NCI-H526 treated with DMSO at 0.1 percent for 48 hours (cell line): ENCODE measurements at regions not wholly inside any gene's neighbourhood (a gene's known extent, or its start where the extent isn't known, plus 50 kb on each side); places are given as distances from the start of the nearest gene placed in this dataset.
"Not testable (repeated sequence)": the region's sequence is repeated elsewhere in the genome, so short reads cannot be mapped to it uniquely, and the experiment has no call there.

Experiments used
- DNase-seq: peaks from one replicate; lab custom pipeline; 2025; lab: John Stamatoyannopoulos, UW

GRCh38 chr21:15311510-15311909 lies 246.7 kb upstream of the NRIP1 start:
- no peak for DNase-seq

DNA sequence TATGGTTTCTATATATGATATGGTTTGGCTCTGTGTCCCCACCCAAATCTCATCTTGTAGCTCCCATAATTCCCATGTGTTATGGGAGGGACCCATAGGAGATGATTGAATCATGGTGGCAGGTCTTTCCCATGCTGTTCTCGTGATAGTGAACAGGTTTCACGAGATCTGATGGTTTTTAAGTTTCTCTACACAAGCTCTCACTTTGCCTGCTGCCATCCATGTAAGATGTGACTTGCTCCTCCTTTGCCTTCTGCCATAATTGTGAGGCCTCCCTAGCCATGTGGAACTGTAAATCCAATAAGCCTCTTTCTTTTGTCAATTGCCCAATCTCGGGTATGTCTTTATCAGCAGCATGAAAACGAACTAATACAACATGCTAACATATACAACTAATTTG lies 252.2 kb upstream of the NRIP1 start:
- not testable (repeated sequence) for DNase-seq

DNA sequence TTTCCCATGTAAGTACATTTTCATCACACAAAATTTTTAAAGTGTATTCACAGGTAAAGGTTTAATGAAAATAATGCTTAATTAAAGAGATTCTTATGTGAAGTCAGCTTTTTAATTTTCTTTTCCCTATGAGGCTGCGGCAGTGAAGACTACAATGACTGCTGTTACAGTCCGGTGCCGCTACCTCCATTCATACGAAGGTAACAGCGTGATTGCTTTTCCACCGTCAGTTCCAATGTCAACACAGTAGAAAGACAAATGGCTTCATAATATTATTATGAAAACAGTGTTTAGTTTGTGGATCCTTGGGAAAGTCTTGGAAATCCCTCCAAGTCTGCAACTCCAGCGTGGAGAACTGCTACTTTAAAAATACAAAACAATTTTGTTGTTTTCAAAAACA lies 254.9 kb upstream of the NRIP1 start:
- DNase-seq: no peak

DNA sequence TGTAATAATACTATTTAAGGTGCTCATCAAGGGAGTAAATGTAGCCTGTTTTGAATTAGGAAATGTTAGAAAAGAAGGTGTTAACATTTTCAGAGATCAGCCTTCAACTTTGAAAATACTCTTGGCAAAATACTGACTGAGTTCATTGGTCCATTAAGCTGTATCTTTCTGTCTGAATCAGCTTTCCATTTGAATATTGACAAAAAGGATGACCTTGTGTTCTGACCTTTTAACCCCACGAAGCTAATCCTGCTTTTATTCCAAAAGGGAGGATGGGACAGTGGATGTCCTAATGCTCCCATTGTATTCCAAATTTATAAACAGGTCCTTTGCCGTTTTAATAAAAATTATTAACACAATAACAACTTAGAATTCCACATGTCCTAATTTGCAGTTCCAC lies 259.7 kb upstream of the NRIP1 start:
- DNase-seq: no peak

- no peak for DNase-seq
Measured at GRCh38 chr21:15326032-15326867, 261.4 kb upstream of the NRIP1 start.

- no peak for DNase-seq
Measured at GRCh38 chr21:15327637-15328265, 263.0 kb upstream of the NRIP1 start.

- DNase-seq: no peak
Measured at GRCh38 chr21:15329191-15329590, 264.4 kb upstream of the NRIP1 start.

GRCh38 chr21:15330872-15331271 lies 266.1 kb upstream of the NRIP1 start:
- no peak for DNase-seq

DNA sequence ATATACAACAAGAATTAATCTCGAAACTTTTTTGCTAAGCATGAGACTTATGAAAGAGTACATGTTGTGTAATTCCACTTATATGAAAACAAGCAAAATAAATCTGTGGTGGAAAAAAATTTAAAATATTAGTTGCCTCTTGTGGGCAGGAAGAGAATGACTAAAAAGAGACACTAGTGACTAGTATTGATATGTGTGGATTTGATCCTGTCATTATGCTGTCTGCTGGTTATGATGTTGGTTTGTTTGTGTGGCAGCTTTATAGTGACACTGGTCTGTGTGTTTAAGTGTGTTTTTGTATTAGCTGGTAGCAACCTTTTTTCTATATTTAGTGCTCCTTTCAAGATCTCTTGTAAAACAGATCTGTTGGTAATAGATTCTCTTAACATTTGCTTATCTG lies 267.8 kb upstream of the NRIP1 start:
- no peak for DNase-seq

DNA sequence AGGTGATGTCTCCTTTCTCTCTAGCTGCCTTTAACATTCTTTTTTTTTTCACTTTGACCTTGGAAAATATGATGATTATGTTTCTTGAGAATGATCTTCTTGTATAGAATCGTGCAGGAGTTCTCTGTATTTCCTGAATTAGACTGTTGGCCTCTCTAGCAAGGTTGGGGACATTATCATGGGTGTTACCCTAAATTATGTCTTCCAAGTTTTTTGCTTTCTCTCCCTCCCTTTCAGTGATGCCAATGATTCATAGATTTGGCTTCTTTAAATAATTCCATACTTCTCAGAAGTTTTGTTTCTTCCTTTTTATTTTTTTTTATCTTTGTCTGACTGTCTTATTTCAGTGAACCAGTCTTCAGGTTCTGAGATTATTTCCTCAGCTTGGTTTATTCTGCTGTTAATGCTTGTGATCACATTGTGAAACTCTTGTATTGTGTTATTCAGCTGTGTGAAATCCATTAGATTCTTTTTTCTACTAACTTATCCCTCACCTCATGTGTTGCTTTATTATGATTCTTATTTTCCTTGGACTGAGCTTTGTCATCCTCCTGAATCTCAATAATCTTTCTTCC lies 268.4 kb upstream of the NRIP1 start:
- DNase-seq: no peak

DNA sequence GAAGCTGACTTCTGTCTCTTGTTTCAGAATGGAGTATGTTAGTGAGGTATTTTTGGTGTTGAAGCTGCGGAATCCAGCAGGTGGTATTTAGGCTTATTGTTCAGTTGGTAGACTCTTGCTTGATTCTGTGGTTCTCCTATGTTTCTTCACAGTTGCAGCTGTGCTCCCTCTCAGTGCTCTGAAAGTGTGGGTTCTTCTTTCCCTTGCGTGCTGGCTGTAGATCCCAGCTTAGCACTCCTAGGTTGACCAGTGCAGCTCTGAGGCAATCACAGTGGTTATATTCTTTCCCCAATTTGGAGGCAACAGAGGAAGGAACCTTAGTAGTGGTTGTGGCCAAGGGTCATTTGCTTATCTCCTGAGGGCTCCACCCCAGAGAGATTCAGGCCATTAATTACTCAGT lies 269.2 kb upstream of the NRIP1 start:
- no peak for DNase-seq

- no peak for DNase-seq
Measured at GRCh38 chr21:15343066-15343465, 278.3 kb upstream of the NRIP1 start.

GRCh38 chr21:15352009-15352408 lies 287.2 kb upstream of the NRIP1 start:
- DNase-seq: no peak

- DNase-seq: no peak
Measured at GRCh38 chr21:15353546-15353945, 288.7 kb upstream of the NRIP1 start.

- DNase-seq: no peak
Measured at GRCh38 chr21:15354516-15354915, 289.7 kb upstream of the NRIP1 start.

DNA sequence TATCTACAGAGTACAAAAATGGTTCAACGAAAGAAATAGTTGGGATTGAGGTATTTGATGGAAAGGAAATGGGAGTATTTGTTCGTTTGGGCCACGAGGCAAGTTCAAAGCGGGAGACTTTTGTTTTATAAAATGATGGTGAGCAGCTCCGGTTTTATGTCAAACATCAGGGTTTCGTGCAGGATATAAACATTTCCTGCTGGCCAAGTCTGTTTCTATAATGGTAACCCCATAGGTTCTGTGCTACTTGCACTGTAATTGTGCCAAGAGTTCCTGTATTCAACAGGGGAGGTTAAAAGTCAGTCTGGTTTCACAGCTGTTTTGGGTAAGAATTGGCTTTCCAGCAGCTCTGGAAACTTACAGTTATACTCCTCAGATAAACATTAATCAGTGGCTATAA lies 290.3 kb upstream of the NRIP1 start:
- DNase-seq: no peak

DNA sequence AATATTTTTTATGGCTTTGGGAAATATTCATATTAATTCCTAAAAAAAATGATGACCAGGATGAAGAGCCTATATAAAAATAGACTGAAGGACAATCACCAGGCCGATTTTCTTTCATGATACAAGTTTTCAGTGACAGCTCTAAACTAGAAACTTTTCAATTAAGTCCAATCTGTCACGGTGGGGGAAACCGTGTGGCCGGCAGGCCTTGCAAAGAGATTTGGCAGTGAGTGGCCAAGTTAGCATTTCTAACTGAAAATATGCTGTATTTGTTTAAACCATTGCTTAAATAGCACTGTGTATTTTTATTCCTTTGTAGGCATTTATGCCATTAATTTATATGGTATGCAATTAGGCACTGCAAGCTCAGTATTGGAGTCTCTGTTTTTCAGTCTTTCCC lies 294.5 kb upstream of the NRIP1 start:
- no peak for DNase-seq

DNA sequence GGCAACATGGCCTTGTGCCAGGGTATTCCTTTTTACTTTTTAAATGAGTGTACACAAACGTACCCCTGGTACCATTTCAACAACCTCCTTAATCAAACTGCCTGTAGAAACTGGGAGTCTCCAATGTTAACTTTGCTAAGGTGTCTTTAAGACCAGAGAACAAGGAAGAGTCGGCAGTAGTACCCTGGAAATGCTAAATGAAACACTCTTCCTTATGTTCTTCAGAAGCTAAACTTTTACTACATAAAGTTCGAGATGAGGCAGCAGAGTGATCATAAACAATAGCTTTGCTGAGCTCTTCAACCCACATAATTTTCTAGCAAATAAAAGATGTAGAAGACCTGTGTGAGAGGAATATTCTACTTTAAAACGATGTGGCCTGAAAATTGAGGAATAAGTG lies 297.7 kb upstream of the NRIP1 start:
- DNase-seq: no peak

DNA sequence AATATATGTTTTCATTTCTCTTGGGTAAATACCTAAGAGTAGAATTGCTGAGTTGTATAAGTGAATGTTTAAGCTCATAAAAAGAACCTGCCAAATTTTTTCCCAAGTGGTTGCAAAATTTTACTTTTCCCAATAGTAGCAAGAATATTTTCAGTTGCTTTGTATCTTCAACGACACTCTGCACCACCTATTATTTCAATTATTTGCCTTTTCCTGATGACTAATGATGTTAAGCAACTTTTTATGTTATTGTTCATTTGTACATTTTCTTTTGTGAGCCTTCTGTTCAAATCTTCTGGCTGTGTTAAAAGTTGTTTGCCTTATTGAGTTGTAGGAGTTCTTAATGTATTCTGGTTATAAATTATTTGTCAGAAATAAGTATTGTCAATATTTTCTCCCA lies 299.1 kb upstream of the NRIP1 start:
- no peak for DNase-seq

GRCh38 chr21:15365751-15366392 lies 301.1 kb upstream of the NRIP1 start:
- no peak for DNase-seq

DNA sequence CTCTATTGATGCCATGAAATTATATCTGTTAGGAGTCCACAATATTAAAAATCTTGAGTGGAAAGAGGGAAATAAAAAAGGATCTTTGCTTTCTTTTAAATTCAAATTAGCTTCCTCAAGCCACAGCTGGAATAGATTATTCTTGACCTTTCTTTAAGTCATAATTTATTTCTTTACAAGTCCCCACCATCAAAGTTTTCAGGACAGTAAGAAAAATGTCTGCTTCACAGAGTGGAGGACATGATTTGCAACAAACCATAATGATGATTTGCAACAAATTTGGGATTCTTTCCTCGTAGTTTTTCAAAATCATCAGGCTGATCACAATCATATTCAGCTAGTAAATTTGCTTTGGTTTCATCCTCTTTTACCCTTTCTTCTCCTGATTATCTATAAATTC lies 301.8 kb upstream of the NRIP1 start:
- no peak for DNase-seq

GRCh38 chr21:15367061-15367626 lies 302.3 kb upstream of the NRIP1 start:
- no peak for DNase-seq
